ENCODE measurements at regions not wholly inside any gene's neighbourhood (a gene's known extent, or its start where the extent isn't known, plus 50 kb on each side); places are given as distances from the start of the nearest gene placed in this dataset.

GRCh38 chr11:98736833-98737232, 283.9 kb upstream of the CNTN5 start:
- Histone ChIP-seq H3K9ac (ENCODE audit: low read depth, low read length) (no peak overlapping the region), H3K4me3 (ENCODE audit: insufficient read depth, low read depth, low read length) (no peak overlapping the region), H2AK9ac (replicated peaks; ENCODE audit: low read depth, low read length, poor library complexity) (no peak overlapping the region), H3K9me3 (ENCODE audit: control insufficient read depth, insufficient read depth, low read length) (peaks cover 11% of the 10 kb centered on the region), H3K4ac (ENCODE audit: low read depth, low read length) (no peak overlapping the region), H4K20me1 (ENCODE audit: insufficient read depth, low read length) (no peaks in the 10 kb centered on the region), H2BK15ac (ENCODE audit: low read depth, low read length) (no peak overlapping the region), H3K23ac (ENCODE audit: low read depth, low read length) (no peak overlapping the region), H2BK120ac (ENCODE audit: low read depth, low read length) (no peak overlapping the region), H3K4me1 (ENCODE audit: control insufficient read depth, insufficient read depth, low read length) (no peaks in the 10 kb centered on the region), H3K79me1 (ENCODE audit: low read depth in 1 of 2, low read length in 2 of 2) (no peaks in the 10 kb centered on the region), H4K5ac (ENCODE audit: low read depth, low read length) (no peak overlapping the region), H3K27ac (ENCODE audit: insufficient read depth, low read length) (no peak overlapping the region), H2AFZ (replicated peaks; ENCODE audit: low read length, poor library complexity) (no peak overlapping the region), H3K18ac (ENCODE audit: low read depth, low read length) (no peak overlapping the region), H2BK5ac (ENCODE audit: low read depth, low read length, poor library complexity, severe bottlenecking) (no peak overlapping the region), H3K9me1 (ENCODE audit: insufficient read depth, low read length) (no peaks in the 10 kb centered on the region), H3K56ac (ENCODE audit: extremely low read depth, insufficient read depth, low read length) (no peak overlapping the region), H2BK20ac (ENCODE audit: low read depth, low read length) (no peak overlapping the region), H3K14ac (replicated peaks; ENCODE audit: low read depth, low read length) (no peak overlapping the region), H3K36me3 (ENCODE audit: control insufficient read depth, insufficient read depth, low read length) (no peaks in the 10 kb centered on the region), H2AK5ac (ENCODE audit: low read depth, low read length) (no peak overlapping the region), H3K4me2 (ENCODE audit: low read depth, low read length) (no peak overlapping the region), H4K8ac (ENCODE audit: low read depth in 2 of 2, low read length in 2 of 2) (no peak overlapping the region), H4K91ac (ENCODE audit: insufficient read depth, low read depth, low read length) (no peak overlapping the region), H3K27me3 (ENCODE audit: control insufficient read depth, insufficient read depth, low read length) (no peaks in the 10 kb centered on the region)
- TF ChIP-seq RCOR1 (IDR thresholded peaks at IDR 0.05; ENCODE audit: insufficient replicate concordance, low read length) (no peak), MAZ (IDR thresholded peaks at IDR 0.05; ENCODE audit: borderline replicate concordance, low read depth, low read length) (no peak), CHD1 (IDR thresholded peaks at IDR 0.05; ENCODE audit: low read depth, low read length) (no peak), CEBPB (IDR thresholded peaks at IDR 0.05; ENCODE audit: low read depth, low read length) (no peak), MAFK (IDR thresholded peaks at IDR 0.05; ENCODE audit: low read depth, low read length) (no peak), RAD21 (IDR thresholded peaks at IDR 0.05; ENCODE audit: low read length) (no peak), POLR2A (IDR thresholded peaks at IDR 0.05; ENCODE audit: low read depth, low read length) (no peak)
- intact Hi-C loops (cut with micrococcal nuclease) (no loop called here), dilution Hi-C loops (cut with HindIII; ENCODE audit: low sequenced_read_pairs, unreplicated experiment) (no loop called here), in situ Hi-C loops (cut with MboI; ENCODE audit: low sequenced_read_pairs) (no loop called here)
- CTCF ChIA-PET: no interaction called here
- POLR2A ChIA-PET (ENCODE audit: unreplicated experiment): no interaction called here
- BruUV-seq (replicated peaks): no TSS peak
- no peak for DNase-seq
- WGBS, 2 experiments (ENCODE audit: extremely low coverage in 2 of 2, insufficient read length in 1 of 2): 45% methylated on average over 6 of the region's 7 CpGs; no CpG with 5 or more reads in 1 of the 2 experiments
- ATAC-seq (ENCODE audit: low read depth): no peak

All from IMR-90 (cell line).